MV-4-11 (cell line): ENCODE measurements at regions not wholly inside any gene's neighbourhood (a gene's known extent, or its start where the extent isn't known, plus 50 kb on each side); places are given as distances from the start of the nearest gene placed in this dataset.
"Not testable (repeated sequence)": the region's sequence is repeated elsewhere in the genome, so short reads cannot be mapped to it uniquely, and the experiment has no call there.

Experiments
- DNase-seq: peaks from one replicate; lab custom pipeline; 2025; lab: John Stamatoyannopoulos, UW

GRCh38 chr6:126204126-126204525, 135.8 kb upstream of the CENPW start:
- no peak for DNase-seq

- no peak for DNase-seq
Observed at GRCh38 chr6:126204598-126204997, 135.3 kb upstream of the CENPW start.

GRCh38 chr6:126206504-126207246, 133.2 kb upstream of the CENPW start:
- DNase-seq, result no peak

DNA sequence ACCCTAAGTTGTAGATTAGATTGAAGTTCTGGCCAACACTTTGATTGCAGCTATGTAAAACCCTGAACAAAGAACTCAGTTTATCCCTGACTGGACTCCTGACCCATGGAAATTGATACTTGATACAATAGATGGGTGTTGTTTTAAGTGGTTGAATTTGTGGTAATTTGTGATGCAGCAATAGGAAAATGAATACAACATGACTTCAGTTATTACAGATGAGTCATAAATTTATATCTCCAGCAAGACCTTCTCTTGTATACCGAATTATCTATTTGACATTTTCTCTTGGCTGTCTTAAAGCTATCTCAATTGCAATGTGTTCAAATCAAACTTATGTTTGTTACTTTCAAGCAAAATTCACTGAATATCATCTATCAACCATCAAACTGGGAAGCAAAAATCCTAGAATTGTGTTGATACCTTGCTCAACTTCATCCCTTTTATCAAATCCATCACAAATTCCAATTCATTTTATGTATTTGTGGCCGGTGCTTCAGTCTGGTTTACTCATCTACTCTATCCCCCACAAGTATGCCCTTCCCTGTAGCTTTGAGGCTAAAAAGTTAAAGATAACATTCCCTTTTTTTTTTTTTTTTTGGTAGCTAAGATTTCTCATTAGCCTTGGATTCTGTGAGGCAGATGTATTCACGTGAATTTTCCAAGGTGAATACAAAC, 129.4 kb upstream of the CENPW start:
- no peak for DNase-seq

DNA sequence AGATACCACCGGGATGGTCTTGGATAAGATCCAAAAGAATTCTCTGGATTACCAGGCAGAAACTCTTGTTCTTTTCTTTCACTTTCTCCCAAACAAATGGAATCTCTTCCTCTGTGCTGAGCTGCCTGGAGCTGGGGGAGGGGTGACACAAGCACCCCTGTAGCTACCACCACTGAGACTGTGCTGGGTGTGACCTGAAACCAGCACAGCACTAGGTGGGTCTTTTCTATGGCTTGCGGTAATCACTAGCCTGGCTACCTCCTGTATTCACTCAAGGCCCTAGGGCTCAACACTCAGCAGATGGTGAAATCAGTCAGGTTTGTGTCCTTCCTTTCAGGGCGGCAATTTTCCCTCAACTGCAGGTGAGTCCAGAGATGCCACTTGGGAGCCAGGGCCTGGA, 122.4 kb upstream of the CENPW start:
- no peak for DNase-seq

DNA sequence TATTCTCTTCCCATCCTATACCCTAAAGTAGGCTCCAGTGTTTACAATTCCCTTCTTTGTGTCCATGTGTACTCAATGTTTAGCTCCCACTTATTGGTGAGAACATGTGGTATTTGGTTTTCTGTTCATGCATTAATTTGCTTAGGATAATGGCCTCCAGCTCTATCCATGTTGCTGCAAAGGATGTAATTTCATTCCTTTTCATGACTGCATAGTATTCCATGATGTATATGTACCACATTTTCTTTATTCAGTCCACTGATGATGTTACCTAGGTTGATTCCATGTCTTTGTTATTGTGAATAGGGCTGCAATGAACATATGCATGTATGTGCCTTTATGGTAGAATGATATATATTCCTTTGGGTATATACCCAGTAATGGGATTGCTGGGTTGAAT, 119.0 kb upstream of the CENPW start:
- DNase-seq, result not testable (repeated sequence)

DNA sequence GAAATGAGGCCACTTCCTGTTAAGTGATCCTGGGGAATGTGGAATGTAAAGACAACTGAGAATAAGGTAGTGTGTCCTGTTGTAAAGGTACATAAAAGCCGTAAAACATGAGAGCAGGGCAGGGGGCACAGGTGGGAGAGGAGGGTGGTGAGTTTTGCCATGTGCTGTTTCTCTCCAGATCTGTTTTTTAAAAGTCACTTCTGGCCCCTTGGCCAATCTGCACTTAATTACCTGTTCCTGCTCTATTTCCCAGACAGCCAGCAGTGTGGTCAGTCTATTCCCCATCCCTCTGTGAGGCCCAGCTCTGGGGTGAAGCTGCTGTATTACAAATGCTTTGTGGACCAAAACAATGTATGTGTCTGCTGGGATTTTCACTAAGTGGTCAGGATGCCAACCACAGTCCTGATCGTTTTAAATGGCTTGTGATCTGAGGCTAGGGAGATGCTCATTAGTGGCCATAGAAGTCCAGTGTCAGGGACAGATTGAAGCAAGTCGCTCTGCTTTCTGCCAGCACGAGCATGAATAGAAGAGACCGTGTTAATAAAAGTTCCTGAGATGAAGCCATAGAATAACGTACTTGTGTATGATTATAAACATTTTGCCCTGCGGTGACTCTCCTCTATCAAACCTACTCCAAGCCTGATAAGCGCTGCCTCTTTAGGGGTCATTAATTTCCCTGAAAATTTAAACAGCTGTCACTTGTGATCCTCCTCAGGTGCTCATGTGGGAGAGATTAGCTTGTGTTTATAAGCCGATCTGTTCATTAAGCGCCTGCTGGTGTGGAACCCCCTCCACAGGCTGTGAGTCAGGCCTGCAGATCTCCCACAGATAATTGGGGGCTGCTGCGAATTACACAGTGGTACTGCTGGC, 111.8 kb upstream of the CENPW start:
- DNase-seq, result no peak

- no peak for DNase-seq
Observed at GRCh38 chr6:126232671-126233070, 107.2 kb upstream of the CENPW start.

GRCh38 chr6:126233192-126233591, 106.7 kb upstream of the CENPW start:
- no peak for DNase-seq

GRCh38 chr6:126235363-126235762, 104.6 kb upstream of the CENPW start:
- no peak for DNase-seq

DNA sequence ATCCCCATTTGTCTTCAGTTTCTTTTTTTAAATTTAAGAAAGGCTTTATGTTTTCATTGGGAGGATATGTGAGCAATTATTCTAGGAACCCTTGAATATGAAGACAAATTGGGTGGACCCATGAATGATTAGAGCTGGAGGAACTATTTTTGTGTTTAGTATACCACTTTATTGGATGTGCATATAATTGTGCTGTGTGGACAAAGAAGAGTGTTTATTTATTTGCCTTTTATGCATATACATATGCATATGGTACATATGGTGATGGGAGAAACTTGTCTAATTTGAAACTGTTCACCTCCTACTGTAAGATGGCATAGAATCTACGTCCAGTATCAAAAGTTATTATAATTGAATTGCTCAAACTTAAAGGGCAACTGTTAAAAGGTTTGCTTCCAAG, 94.8 kb upstream of the CENPW start:
- DNase-seq, result no peak

GRCh38 chr6:126252154-126252553, 87.8 kb upstream of the CENPW start:
- no peak for DNase-seq

DNA sequence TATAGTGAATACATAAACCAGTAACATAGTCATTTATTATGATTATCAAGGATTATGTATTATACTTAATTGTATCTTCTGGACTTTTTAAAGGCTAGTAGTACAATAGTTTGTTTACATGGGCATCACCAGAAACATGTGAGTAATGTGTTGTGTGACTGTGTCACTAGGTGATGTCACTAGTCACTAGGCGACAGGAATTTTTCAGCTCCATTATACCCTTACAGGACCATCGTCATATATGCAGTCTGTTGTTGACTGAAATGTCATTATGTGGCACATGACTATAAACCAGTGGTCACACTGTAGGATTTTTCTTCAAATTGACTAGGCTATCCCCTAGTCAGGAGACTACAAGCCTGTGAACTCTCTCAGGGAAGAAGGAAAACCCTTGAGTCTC, 86.5 kb upstream of the CENPW start:
- DNase-seq, result no peak

DNA sequence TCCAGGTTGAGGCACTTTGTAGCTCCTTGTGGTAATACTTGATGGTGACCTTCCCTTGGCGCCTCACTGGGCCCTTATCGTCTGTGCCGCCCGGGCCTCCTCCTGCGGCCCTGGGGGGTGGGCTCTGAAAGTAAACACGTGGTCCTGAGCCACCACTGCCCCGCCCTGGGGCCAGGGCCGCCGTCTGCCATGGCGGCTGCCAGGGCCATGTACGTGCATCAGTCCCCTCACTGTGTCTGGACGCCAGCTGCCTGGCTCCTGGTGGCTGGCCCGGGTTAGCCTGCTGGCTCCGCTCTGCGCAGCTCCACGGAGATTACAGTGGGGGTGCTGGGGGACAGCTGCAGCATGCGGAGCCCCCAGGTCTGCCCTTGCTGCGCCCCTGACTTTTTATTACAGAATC, 81.8 kb upstream of the CENPW start:
- no peak for DNase-seq

- DNase-seq, result no peak
Observed at GRCh38 chr6:126261792-126262421, 78.0 kb upstream of the CENPW start.

GRCh38 chr6:126264265-126264664, 75.7 kb upstream of the CENPW start:
- DNase-seq, result no peak

DNA sequence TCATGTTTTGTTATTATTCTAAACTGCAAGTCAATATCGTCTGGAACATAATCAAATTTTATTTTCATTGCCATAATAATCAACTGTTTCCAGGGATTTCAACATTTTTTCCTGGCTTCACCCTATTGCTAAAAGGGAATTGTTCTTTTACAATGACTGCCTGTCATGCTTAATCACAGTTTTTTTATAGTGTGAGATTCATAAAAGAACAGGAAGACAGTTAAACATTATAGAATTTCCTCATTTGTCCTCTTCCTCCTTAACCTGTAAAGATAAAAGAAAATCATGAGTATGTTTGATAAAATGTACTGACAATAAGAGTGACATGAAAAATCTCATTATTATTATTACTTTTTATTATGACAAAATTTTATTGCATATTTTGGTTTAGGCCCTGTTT, 73.3 kb upstream of the CENPW start:
- DNase-seq, result no peak

DNA sequence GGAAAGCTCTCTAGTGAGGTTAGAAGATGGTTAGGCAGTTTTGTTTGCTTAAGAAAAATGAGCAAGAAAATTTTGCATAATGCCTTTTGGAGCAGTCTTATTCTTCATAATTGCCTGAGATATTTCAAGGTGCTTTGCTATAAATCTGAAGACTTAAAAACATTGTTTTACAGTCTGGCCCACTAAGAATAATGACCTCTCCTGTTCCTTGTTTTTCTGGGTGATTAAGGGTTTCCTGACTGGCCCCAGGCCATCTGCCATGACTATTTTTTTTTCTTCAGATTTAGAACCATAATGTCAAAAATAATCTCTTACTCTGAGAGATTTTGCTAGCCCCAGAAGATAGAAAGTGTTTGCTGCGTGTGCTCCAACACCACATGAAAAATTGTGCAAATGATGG, 72.3 kb upstream of the CENPW start:
- no peak for DNase-seq

- DNase-seq, result no peak
Observed at GRCh38 chr6:126268092-126268491, 71.8 kb upstream of the CENPW start.

GRCh38 chr6:126280287-126280686, 59.6 kb upstream of the CENPW start:
- no peak for DNase-seq

DNA sequence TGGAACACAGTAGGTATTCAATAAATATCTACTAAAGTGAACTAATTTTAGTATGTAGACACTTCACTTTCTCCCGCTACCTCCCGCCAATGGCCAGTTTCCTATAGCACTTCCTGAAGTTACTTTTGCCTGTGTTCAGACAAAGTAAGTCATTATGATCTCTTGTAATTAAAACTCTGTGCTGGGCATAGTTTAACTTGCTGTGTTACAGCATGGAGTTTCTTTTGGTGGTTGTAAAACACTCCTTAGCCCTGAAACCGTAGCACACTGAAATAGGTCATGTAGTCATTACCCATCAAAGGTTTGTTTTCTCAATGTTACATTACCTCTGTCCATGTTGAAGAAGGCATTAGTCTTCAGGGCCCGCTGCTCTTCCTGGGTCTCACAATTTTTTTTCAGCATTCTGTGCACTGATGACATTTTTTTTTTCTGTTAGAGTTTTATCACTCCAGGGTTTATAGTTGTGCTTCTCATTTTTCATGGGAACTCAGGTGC, 54.0 kb upstream of the CENPW start:
- no peak for DNase-seq
